PFSK-1 (cell line): ENCODE measurements at regions not wholly inside any gene's neighbourhood (a gene's known extent, or its start where the extent isn't known, plus 50 kb on each side); places are given as distances from the start of the nearest gene placed in this dataset.

Experiments used
- FOXP2 ChIP-seq: optimal IDR thresholded peaks from 2 replicates; pipeline ENCODE3; 2011; ENCODE audit warnings: borderline replicate concordance, control low read depth, inconsistent platforms; ENCODE audit not compliant: insufficient read depth; ENCODE audit errors: extremely low read length, extremely low read depth
- POLR2AphosphoS5 ChIP-seq: IDR thresholded peaks from 2 replicates; pipeline ENCODE4 v1.6.1; 2012; ENCODE audit warnings: low read depth, mild to moderate bottlenecking, control low read depth, low read length, moderate library complexity
- REST ChIP-seq, 2 experiments: IDR thresholded peaks; 2 replicates each; pipeline versions ENCODE4 v1.6.1 to v1.8.0; 2011 to 2012; ENCODE audit warnings: low read depth in 2 of 2, low read length in 2 of 2, control low read depth in 1 of 2, inconsistent platforms in 1 of 2, mild to moderate bottlenecking in 1 of 2, moderate library complexity in 1 of 2; ENCODE audit not compliant: insufficient read depth in 1 of 2
- SIN3A ChIP-seq: IDR thresholded peaks from 2 replicates; pipeline ENCODE4 v1.6.1; 2012; ENCODE audit warnings: mild to moderate bottlenecking, low read length, moderate library complexity, borderline replicate concordance; ENCODE audit not compliant: insufficient read depth
- TAF1 ChIP-seq: IDR thresholded peaks from 2 replicates; pipeline ENCODE4 v1.6.1; 2012; ENCODE audit warnings: low read length, control low read depth, borderline replicate concordance; ENCODE audit not compliant: insufficient read depth

- TF ChIP-seq REST (IDR thresholded peaks at IDR 0.05; ENCODE audit: insufficient read depth in 1 of 2, low read depth in 2 of 2, low read length in 2 of 2), result no peak
Measured at GRCh38 chr10:90302758-90303481, 554.9 kb downstream of the HTR7 start.

- TF ChIP-seq POLR2AphosphoS5, result no peak
- no peak for TF ChIP-seq TAF1
- no peak for TF ChIP-seq FOXP2
- TF ChIP-seq SIN3A, result no peak
- no peak for TF ChIP-seq REST (IDR thresholded peaks at IDR 0.05; ENCODE audit: insufficient read depth in 1 of 2, low read depth in 2 of 2, low read length in 2 of 2)
Measured at GRCh38 chr10:90304533-90304932, 553.3 kb downstream of the HTR7 start.

- TF ChIP-seq POLR2AphosphoS5 (no peak), REST (IDR thresholded peaks at IDR 0.05; ENCODE audit: insufficient read depth in 1 of 2, low read depth in 2 of 2, low read length in 2 of 2) (no peak), TAF1 (no peak), FOXP2 (no peak), SIN3A (no peak; the same call in 1 of the 2 replicates)
Measured at GRCh38 chr10:90306187-90306586, 551.7 kb downstream of the HTR7 start.

GRCh38 chr10:90308223-90308622 lies 549.6 kb downstream of the HTR7 start:
- no peak for TF ChIP-seq REST (IDR thresholded peaks at IDR 0.05; ENCODE audit: insufficient read depth in 1 of 2, low read depth in 2 of 2, low read length in 2 of 2)
- TF ChIP-seq TAF1, result no peak
- TF ChIP-seq POLR2AphosphoS5, result no peak
- TF ChIP-seq SIN3A, result no peak
- TF ChIP-seq FOXP2, result no peak
